Breast epithelium (tissue), 3 donors: ENCODE measurements at regions not wholly inside any gene's neighbourhood (a gene's known extent, or its start where the extent isn't known, plus 50 kb on each side); places are given as distances from the start of the nearest gene placed in this dataset.

Experiments used
- POLR2A ChIP-seq: fragments of 450-650 bp; IDR thresholded peaks from one replicate; pipeline ENCODE4 v1.6.1; 2016; ENCODE audit warnings: antibody characterized with exemption, mild to moderate bottlenecking, moderate library complexity
- TF ChIP-seq, protein P1 (sequence below), 3 donors: fragments of 450-650 bp; IDR thresholded peaks; one replicate each; pipeline ENCODE4 v1.5.1; 2016 to 2017; ENCODE audit warnings: antibody characterized with exemption in 3 of 3, mild to moderate bottlenecking in 3 of 3, moderate library complexity in 3 of 3

- TF ChIP-seq, protein P1, sequence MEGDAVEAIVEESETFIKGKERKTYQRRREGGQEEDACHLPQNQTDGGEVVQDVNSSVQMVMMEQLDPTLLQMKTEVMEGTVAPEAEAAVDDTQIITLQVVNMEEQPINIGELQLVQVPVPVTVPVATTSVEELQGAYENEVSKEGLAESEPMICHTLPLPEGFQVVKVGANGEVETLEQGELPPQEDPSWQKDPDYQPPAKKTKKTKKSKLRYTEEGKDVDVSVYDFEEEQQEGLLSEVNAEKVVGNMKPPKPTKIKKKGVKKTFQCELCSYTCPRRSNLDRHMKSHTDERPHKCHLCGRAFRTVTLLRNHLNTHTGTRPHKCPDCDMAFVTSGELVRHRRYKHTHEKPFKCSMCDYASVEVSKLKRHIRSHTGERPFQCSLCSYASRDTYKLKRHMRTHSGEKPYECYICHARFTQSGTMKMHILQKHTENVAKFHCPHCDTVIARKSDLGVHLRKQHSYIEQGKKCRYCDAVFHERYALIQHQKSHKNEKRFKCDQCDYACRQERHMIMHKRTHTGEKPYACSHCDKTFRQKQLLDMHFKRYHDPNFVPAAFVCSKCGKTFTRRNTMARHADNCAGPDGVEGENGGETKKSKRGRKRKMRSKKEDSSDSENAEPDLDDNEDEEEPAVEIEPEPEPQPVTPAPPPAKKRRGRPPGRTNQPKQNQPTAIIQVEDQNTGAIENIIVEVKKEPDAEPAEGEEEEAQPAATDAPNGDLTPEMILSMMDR (IDR thresholded peaks at IDR 0.05) = no peak
- no peak for TF ChIP-seq POLR2A
These were observed 269.1 kb upstream of the SORCS1 start for GRCh38 chr10:107433605-107434004.
